Activated naive CD4-positive, alpha-beta T cell treated with anti-CD3 and anti-CD28 coated beads, Interleukin-2, amount 50 U/mL, for 72 hours (primary cell): ENCODE measurements at regions not wholly inside any gene's neighbourhood (a gene's known extent, or its start where the extent isn't known, plus 50 kb on each side); places are given as distances from the start of the nearest gene placed in this dataset.

Experiments
- ATAC-seq, 2 donors: fragments of 150-1000 bp; cut with Tn5 transposase; 2 replicates each; pipeline ENCODE4 v1.10.0; 2021; ENCODE audit warnings: mild to moderate bottlenecking in 2 of 2, moderate library complexity in 2 of 2
- DNase-seq, 2 donors: peaks; one replicate each; pipeline ENCODE4 v3.0.0; 2021 to 2022; ENCODE audit warnings: low spot score in 2 of 2
- H3K27ac Mint-ChIP-seq, 2 donors: one replicate each; pipeline ENCODE4 v1.8.0; 2022; ENCODE audit warnings: mild to moderate bottlenecking in 2 of 2, mixed read lengths in 2 of 2
- H3K36me3 Mint-ChIP-seq, 2 donors: one replicate each; pipeline ENCODE4 v1.8.0; 2022; ENCODE audit warnings: mixed read lengths in 2 of 2
- H3K9me3 Mint-ChIP-seq, 2 donors: one replicate each; pipeline ENCODE4 v1.8.0; 2022; ENCODE audit warnings: mixed read lengths in 2 of 2

- Mint-ChIP-seq H3K9me3 (peaks cover 21 to 23% of the 10 kb centered on the region in 2 donors), H3K27ac (no peak overlapping the region), H3K36me3 (peaks cover under 1 to 9% of the 10 kb centered on the region in 2 donors)
- ATAC-seq (no peak), DNase-seq (no peak)
Measured at GRCh38 chr9:11241779-11242178, 629.0 kb upstream of the PTPRD start.

DNA sequence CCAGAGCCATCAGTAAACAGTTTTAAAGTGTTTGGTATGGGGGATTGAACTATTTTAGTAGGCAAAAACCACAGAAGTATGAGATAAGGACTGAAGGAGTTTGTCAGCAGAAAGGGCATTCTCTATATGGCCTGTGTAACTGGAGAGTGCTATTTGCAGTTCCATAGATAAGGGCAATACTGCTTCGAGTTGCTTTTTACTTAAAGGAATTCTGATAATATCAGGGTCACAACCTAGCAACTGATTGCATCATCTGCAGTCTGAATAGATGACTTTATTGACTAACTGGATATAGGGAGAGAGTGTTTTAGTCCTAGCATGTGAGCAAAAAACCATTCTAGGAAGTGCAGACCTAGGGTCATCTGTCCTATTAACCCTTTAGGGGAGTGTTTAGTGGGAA lies 645.2 kb upstream of the PTPRD start:
- ATAC-seq, result no peak
- Mint-ChIP-seq H3K27ac (no peak overlapping the region), H3K36me3 (peaks cover 0 to 14% of the 10 kb centered on the region in 2 donors), H3K9me3 (peaks cover 29 to 36% of the 10 kb centered on the region in 2 donors)
- no peak for DNase-seq

DNA sequence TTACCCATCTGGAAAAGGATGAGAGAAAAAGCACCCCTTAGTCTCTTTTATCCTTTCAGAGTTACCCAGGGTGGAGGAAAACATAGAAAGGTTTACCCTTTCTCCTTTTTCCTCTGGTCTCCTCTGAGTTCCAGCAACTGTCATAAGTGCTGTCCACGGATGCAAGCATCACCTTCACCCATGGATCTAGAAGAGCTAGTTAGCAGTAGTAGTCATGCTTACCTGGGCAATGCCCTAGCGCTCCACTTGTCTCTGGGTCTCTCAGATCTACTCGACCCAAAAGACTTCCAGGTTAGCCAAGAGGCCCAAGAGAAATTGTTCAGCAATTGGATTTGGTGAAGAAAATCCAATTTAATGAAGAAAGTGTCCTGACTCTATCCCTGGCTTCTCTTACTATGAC lies 656.2 kb upstream of the PTPRD start:
- H3K9me3 Mint-ChIP-seq, result peaks cover 9 to 14% of the 10 kb centered on the region in 2 donors
- no peak for DNase-seq
- ATAC-seq, result no peak
- H3K36me3 Mint-ChIP-seq, result peaks cover 0 to 14% of the 10 kb centered on the region in 2 donors
- H3K27ac Mint-ChIP-seq, result no peak overlapping the region

- Mint-ChIP-seq H3K27ac (no peak overlapping the region), H3K36me3 (peaks cover 0 to 6% of the 10 kb centered on the region in 2 donors), H3K9me3 (peaks cover 10 to 16% of the 10 kb centered on the region in 2 donors)
- DNase-seq, result no peak
- no peak for ATAC-seq
Measured at GRCh38 chr9:11275158-11275695, 662.4 kb upstream of the PTPRD start.

DNA sequence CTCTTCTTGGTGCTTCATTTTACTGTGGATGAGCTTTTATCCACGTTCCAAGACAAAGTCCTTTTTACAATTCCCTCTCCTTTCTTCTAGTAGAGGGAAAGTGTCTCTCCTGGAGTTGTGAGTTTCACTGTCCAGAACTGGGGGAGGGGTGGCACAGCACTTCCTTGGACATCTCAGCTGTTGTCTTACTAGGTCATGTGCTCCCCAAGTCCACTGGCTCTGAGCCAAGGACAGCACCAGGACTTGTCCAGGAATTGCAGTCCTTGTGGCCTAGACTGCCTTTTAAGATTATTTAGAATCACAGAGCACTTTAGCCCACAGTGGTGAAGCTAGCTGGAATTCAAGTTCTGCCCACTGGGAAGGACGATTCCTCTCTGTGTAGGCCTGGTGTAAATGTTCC lies 700.2 kb upstream of the PTPRD start:
- Mint-ChIP-seq H3K27ac (no peak overlapping the region), H3K36me3 (peaks cover 7 to 8% of the 10 kb centered on the region in 2 donors), H3K9me3 (peaks cover 18 to 22% of the 10 kb centered on the region in 2 donors)
- no peak for DNase-seq
- ATAC-seq, result no peak

- Mint-ChIP-seq H3K36me3 (no peaks in the 10 kb centered on the region), H3K27ac (no peak overlapping the region), H3K9me3 (peaks cover 3 to 6% of the 10 kb centered on the region in 2 donors)
- ATAC-seq (no peak), DNase-seq (no peak)
Measured at GRCh38 chr9:11318946-11319345, 706.1 kb upstream of the PTPRD start.

GRCh38 chr9:11319538-11319937 lies 706.7 kb upstream of the PTPRD start:
- DNase-seq (no peak), ATAC-seq (no peak)
- no peak overlapping the region for H3K27ac Mint-ChIP-seq
- no peaks in the 10 kb centered on the region for H3K36me3 Mint-ChIP-seq
- H3K9me3 Mint-ChIP-seq, result peaks cover 6 to 7% of the 10 kb centered on the region in 2 donors

- no peaks in the 10 kb centered on the region for H3K36me3 Mint-ChIP-seq
- no peak for DNase-seq
- no peak for ATAC-seq
- peaks cover 6 to 7% of the 10 kb centered on the region in 2 donors for H3K9me3 Mint-ChIP-seq
- no peak overlapping the region for H3K27ac Mint-ChIP-seq
Measured at GRCh38 chr9:11320989-11321388, 708.2 kb upstream of the PTPRD start.

- Mint-ChIP-seq H3K36me3 (no peaks in the 10 kb centered on the region), H3K27ac (no peak overlapping the region)
Measured at GRCh38 chr9:11323457-11323856, 710.7 kb upstream of the PTPRD start.

GRCh38 chr9:11326231-11326630 lies 713.4 kb upstream of the PTPRD start:
- H3K27ac Mint-ChIP-seq, result no peak overlapping the region
- H3K9me3 Mint-ChIP-seq, result peaks cover 4 to 10% of the 10 kb centered on the region in 2 donors
- H3K36me3 Mint-ChIP-seq, result no peaks in the 10 kb centered on the region
- DNase-seq (no peak), ATAC-seq (no peak)

More at GRCh38 chr9:11323457-11323856, 710.7 kb upstream of the PTPRD start:
- ATAC-seq, result no peak
- peaks cover 4 to 10% of the 10 kb centered on the region in 2 donors for H3K9me3 Mint-ChIP-seq
- no peak for DNase-seq

GRCh38 chr9:11328326-11328725 lies 715.5 kb upstream of the PTPRD start:
- ATAC-seq (no peak), DNase-seq (no peak)
- Mint-ChIP-seq H3K36me3 (no peaks in the 10 kb centered on the region), H3K9me3 (peaks cover 10% of the 10 kb centered on the region in 2 donors), H3K27ac (no peak overlapping the region)

- DNase-seq, result no peak
- H3K9me3 Mint-ChIP-seq, result peaks cover 4 to 15% of the 10 kb centered on the region in 2 donors
- no peaks in the 10 kb centered on the region for H3K36me3 Mint-ChIP-seq
- no peak for ATAC-seq
- H3K27ac Mint-ChIP-seq, result no peak overlapping the region
Measured at GRCh38 chr9:11335011-11335410, 722.2 kb upstream of the PTPRD start.

GRCh38 chr9:11338130-11338529 lies 725.3 kb upstream of the PTPRD start:
- Mint-ChIP-seq H3K36me3 (no peaks in the 10 kb centered on the region), H3K9me3 (peaks cover 4 to 18% of the 10 kb centered on the region in 2 donors), H3K27ac (no peak overlapping the region)
- ATAC-seq, result no peak
- DNase-seq, result no peak

GRCh38 chr9:11340654-11341053 lies 727.9 kb upstream of the PTPRD start:
- ATAC-seq (no peak), DNase-seq (no peak)
- peaks cover 4 to 19% of the 10 kb centered on the region in 2 donors for H3K9me3 Mint-ChIP-seq
- H3K27ac Mint-ChIP-seq, result no peak overlapping the region
- H3K36me3 Mint-ChIP-seq, result no peaks in the 10 kb centered on the region

DNA sequence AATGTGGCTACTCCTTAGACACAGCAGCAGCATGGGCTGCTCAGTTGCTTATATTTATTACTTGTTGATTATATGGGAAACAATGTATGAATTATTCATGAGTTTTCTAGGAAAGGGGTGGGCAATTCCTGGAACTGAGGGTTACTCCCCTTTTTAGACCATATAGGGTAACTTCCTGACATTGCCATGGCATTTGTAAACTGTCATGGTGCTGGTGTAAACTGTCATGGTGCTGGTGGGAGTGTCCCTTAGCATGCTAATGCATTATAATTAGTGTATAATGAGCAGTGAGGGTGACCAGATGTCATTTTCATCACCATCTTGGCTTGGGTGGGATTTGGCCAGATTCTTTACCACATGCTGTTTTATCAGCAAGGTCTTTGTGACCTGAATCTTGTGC lies 734.6 kb upstream of the PTPRD start:
- ATAC-seq (no peak), DNase-seq (no peak)
- no peak overlapping the region for H3K27ac Mint-ChIP-seq
- H3K9me3 Mint-ChIP-seq, result peaks cover 14 to 31% of the 10 kb centered on the region in 2 donors
- peaks cover 0 to 4% of the 10 kb centered on the region in 2 donors for H3K36me3 Mint-ChIP-seq

- H3K36me3 Mint-ChIP-seq, result peaks cover 0 to 4% of the 10 kb centered on the region in 2 donors
- H3K9me3 Mint-ChIP-seq, result peaks cover 14 to 34% of the 10 kb centered on the region in 2 donors
- no peak for ATAC-seq
- no peak overlapping the region for H3K27ac Mint-ChIP-seq
- no peak for DNase-seq
Measured at GRCh38 chr9:11348366-11348765, 735.6 kb upstream of the PTPRD start.

DNA sequence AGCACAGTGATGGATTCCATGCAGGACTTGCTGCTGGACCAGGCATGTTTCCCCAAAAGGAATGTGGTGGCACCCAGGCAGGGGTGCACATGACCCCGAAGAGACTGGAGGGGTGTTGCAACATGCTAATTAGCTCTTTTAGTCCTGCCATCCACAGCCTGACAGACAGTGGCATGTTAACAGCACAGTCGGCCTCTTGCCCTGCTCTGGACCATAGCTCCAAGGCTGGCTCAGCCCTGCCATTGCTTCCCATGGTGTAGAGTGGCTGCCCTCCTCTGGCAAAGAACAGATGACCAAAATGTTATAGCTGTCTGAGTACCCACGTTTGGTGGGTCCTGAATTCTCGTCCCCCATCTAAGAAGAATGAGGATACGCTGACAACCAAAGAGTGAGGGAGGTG lies 736.4 kb upstream of the PTPRD start:
- DNase-seq (no peak), ATAC-seq (no peak)
- H3K27ac Mint-ChIP-seq, result no peak overlapping the region
- H3K36me3 Mint-ChIP-seq, result peaks cover 0 to 4% of the 10 kb centered on the region in 2 donors
- H3K9me3 Mint-ChIP-seq, result peaks cover 14 to 34% of the 10 kb centered on the region in 2 donors

DNA sequence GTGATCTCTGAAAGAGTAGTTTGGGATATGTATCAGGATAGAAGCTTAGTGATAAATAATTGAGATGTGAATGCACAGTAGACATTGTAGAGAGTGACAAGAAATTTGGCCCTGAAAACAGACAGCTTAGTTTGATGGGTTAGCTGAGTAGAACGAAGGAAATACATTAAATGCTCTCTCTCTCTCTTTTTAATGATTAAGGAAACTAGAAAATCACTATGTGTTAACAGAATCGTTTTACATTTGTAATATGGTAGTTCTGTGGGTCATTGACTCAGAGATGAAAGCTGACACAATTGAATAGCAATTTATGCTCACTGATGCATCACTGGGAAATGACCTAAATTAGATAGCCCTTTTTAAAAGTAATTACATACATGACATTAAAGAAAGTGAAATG lies 739.8 kb upstream of the PTPRD start:
- peaks cover 0 to 4% of the 10 kb centered on the region in 2 donors for H3K36me3 Mint-ChIP-seq
- peaks cover 10 to 25% of the 10 kb centered on the region in 2 donors for H3K9me3 Mint-ChIP-seq
- H3K27ac Mint-ChIP-seq, result no peak overlapping the region
- DNase-seq, result no peak
- ATAC-seq, result no peak
